K562 (cell line): ENCODE measurements at regions not wholly inside any gene's neighbourhood (a gene's known extent, or its start where the extent isn't known, plus 50 kb on each side); places are given as distances from the start of the nearest gene placed in this dataset.
"Not testable (repeated sequence)": the region's sequence is repeated elsewhere in the genome, so short reads cannot be mapped to it uniquely, and the experiment has no call there.

Experiments used
- CBX8 ChIP-seq: fragments of 200-600 bp; sonication (generic); IDR thresholded peaks from 2 replicates; pipeline ENCODE4 v1.6.1; 2012; ENCODE audit warnings: borderline replicate concordance, mixed run types, low read depth, mild to moderate bottlenecking, moderate library complexity, mixed read lengths, low read length, control low read depth, inconsistent platforms; ENCODE audit not compliant: poor library complexity, severe bottlenecking; ENCODE audit errors: extremely low read depth
- EP300 ChIP-seq: IDR thresholded peaks from 2 replicates; pipeline ENCODE4 v1.6.1; 2012; ENCODE audit warnings: low read length, improper control_type of control experiment
- KDM1A ChIP-seq, 2 experiments: fragments of 450-650 bp; IDR thresholded peaks; 2 replicates each; pipeline ENCODE4 v1.6.1; 2016; ENCODE audit warnings: mild to moderate bottlenecking in 2 of 2
- KLF10 ChIP-seq: fragments of 250-450 bp; sonication (Bioruptor Pico); IDR thresholded peaks from 2 replicates; pipeline ENCODE4 v1.6.1; 2021; ENCODE audit warnings: matching md5 sums
- NCOR1 ChIP-seq: fragments of 450-650 bp; IDR thresholded peaks from 2 replicates; pipeline ENCODE4 v1.6.1; 2016; ENCODE audit warnings: mild to moderate bottlenecking, moderate library complexity
- PML ChIP-seq: IDR thresholded peaks from 2 replicates; pipeline ENCODE4 v1.6.1; 2012; ENCODE audit warnings: low read length, inconsistent platforms
- POLR2A ChIP-seq: fragments of 450-650 bp; conservative IDR thresholded peaks from 2 replicates; pipeline ENCODE4 v1.6.1; 2016
- POLR3G ChIP-seq: IDR thresholded peaks from 2 replicates; pipeline ENCODE4 v1.6.1; 2011; ENCODE audit not compliant: insufficient read length, insufficient replicate concordance; ENCODE audit errors: extremely low read depth
- POU5F1 ChIP-seq: fragments of 150-350 bp; IDR thresholded peaks from 2 replicates; pipeline ENCODE4 v1.6.1; 2014; ENCODE audit warnings: borderline replicate concordance, low read length, low read depth, mild to moderate bottlenecking; ENCODE audit not compliant: partially characterized antibody
- SIN3A ChIP-seq, 2 experiments: fragments of 150-350 bp in 1 of 2; IDR thresholded peaks; 2 replicates each; pipeline ENCODE4 v1.6.1; 2011 to 2016; ENCODE audit warnings: borderline replicate concordance in 2 of 2, low read depth in 2 of 2, low read length in 2 of 2, mild to moderate bottlenecking in 2 of 2, moderate library complexity in 2 of 2; ENCODE audit not compliant: control insufficient read depth in 1 of 2
- ZHX1 ChIP-seq: fragments of 150-350 bp; conservative IDR thresholded peaks from 2 replicates; pipeline ENCODE4 v1.6.1; 2014; ENCODE audit warnings: low read length
- ZNF644 ChIP-seq: fragments of 200-800 bp; sonication (Bioruptor generic); IDR thresholded peaks from 2 replicates; pipeline ENCODE4 v1.6.1; 2016; ENCODE audit warnings: low read depth, missing genetic modification characterization, missing compliant biosample characterization

GRCh38 chr9:66782010-66782409 lies 118.5 kb upstream of the ZNF658 start:
- TF ChIP-seq PML; NCOR1; POLR3G; ZHX1; CBX8; POLR2A; ZNF644 (tag); KDM1A (IDR thresholded peaks at IDR 0.05); KLF10 (CRISPR knock-in tag); POU5F1; SIN3A (IDR thresholded peaks at IDR 0.05; ENCODE audit: borderline replicate concordance in 2 of 2, control insufficient read depth in 1 of 2, low read depth in 2 of 2, low read length in 2 of 2); EP300: not testable (repeated sequence)
